NCI-H460 (cell line): ENCODE measurements at regions not wholly inside any gene's neighbourhood (a gene's known extent, or its start where the extent isn't known, plus 50 kb on each side); places are given as distances from the start of the nearest gene placed in this dataset.
A peak's percentile ranks its signal among the peaks of the same experiment; 100 is the strongest.
"Not testable (repeated sequence)": the region's sequence is repeated elsewhere in the genome, so short reads cannot be mapped to it uniquely, and the experiment has no call there.

ENCODE experiments used
- DNase-seq: peaks from one replicate; pipeline ENCODE4 v3.0.0-alpha.2; 2016; ENCODE audit warnings: low read depth; ENCODE audit errors: extremely low read depth
- small RNA-seq, 2 experiments: library from RNA; depleted of rRNA; stranded (forward); fragments of <200 nt; gene quantifications; one replicate each; pipeline ENCODE3, GENCODE V24; 2014

DNA sequence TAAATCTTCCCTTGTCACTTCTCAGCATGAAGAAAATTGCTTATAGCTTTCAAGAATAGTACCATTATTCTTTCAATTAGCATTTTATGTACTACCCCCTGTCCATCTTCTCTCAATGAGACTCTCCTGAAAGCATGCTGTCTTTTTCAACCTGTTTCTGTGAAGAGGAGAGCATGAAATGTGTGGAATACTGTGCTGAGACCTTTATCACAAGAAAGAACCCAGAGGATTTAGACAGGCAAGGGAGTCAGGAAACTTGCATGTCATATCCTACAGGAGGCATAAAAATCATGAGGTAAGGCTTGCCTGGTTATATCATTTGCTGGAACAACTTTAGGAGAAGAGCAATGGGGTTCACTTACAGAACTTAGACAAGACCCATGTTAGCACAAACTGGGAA, 56.7 kb upstream of the LPAR1 start:
- no peak for DNase-seq

- peak; percentile 27 for DNase-seq
Observed at GRCh38 chr9:111094433-111094924, 56.2 kb upstream of the LPAR1 start.

- not testable (repeated sequence) for DNase-seq
Observed at GRCh38 chr9:111092167-111092566, 53.9 kb upstream of the LPAR1 start.

Small RNA genes in the stretch of these regions (small RNA-seq; reads per million reads assigned to genes)
- gene MIR7702 (0 reads per million in 2 experiments), gene RNY4P18 (0.06 to 0.59 reads per million in 2 experiments)
